GM12878 (cell line): ENCODE measurements at regions not wholly inside any gene's neighbourhood (a gene's known extent, or its start where the extent isn't known, plus 50 kb on each side); places are given as distances from the start of the nearest gene placed in this dataset.

Experiments
- ATAC-seq: fragments of 200-7000 bp; cut with Tn5 transposase; 3 replicates; pipeline ENCODE4 v1.9.1; 2020; ENCODE audit warnings: mild to moderate bottlenecking, moderate library complexity
- BruUV-seq: library from RNA; stranded (reverse); fragments of 400-500 nt; replicated peaks from 2 replicates; lab custom pipeline; 2021; lab: Mats Ljungman, UMichigan
- CTCF ChIA-PET: fragments of 300-600 bp; sonication (Branson Sonifier 250); formaldehyde crosslinking; extraction: SDS; loops from one replicate; lab custom pipeline; 2021; ENCODE audit warnings: inconsistent platforms; lab: Yijun Ruan, JAX
- POLR2A ChIA-PET: fragments of 350-600 bp; formaldehyde crosslinking; extraction: SDS; loops from one replicate; lab custom pipeline; 2021; ENCODE audit warnings: inconsistent platforms; lab: Charles Lee
- RAD21 ChIA-PET: fragments of 300-600 bp; sonication (Branson Sonifier 250); formaldehyde crosslinking; loops from one replicate; lab custom pipeline; 2023; ENCODE audit warnings: antibody characterized with exemption; ENCODE audit not compliant: unreplicated experiment; lab: Charles Lee
- SMC1A ChIA-PET: fragments of 300-600 bp; sonication (Branson Sonifier 250); formaldehyde crosslinking; loops from one replicate; lab custom pipeline; 2023; ENCODE audit not compliant: unreplicated experiment, uncharacterized antibody; lab: Charles Lee
- DNase-seq: peaks from one replicate; pipeline ENCODE4 v3.0.0-alpha.2; 2011; ENCODE audit warnings: low read depth, low spot score
- FAIRE-seq: peaks from 3 replicates; lab custom pipeline; 2011; peaks lifted over from hg19 to GRCh38; lab: Jason Lieb, UNC
- H2AFZ ChIP-seq: 2 replicates; pipeline ENCODE4 v1.6.0; 2011; ENCODE audit warnings: low read depth, low read length, control low read depth; ENCODE audit not compliant: control insufficient read depth
- H3K27ac ChIP-seq: 2 replicates; pipeline ENCODE4 v1.5.1; 2011; ENCODE audit warnings: control low read depth; ENCODE audit not compliant: control insufficient read depth, insufficient read depth
- H3K27me3 ChIP-seq, 2 experiments: replicated peaks in 1 of 2; 2 replicates each; pipeline versions ENCODE4 v1.6.0 to v1.6.1; 2011; ENCODE audit warnings: low read length in 1 of 2; ENCODE audit not compliant: control insufficient read depth in 2 of 2, insufficient read depth in 2 of 2
- H3K36me3 ChIP-seq, 2 experiments: 2 replicates each; pipeline ENCODE4 v1.5.1; 2011; ENCODE audit warnings: low read length in 1 of 2; ENCODE audit not compliant: control insufficient read depth in 2 of 2, insufficient read depth in 2 of 2
- H3K4me1 ChIP-seq: 2 replicates; pipeline ENCODE4 v1.6.1; 2011; ENCODE audit warnings: mild to moderate bottlenecking, low read length, moderate library complexity, mixed read lengths; ENCODE audit not compliant: control insufficient read depth, insufficient read depth
- H3K4me2 ChIP-seq: 2 replicates; pipeline ENCODE4 v1.6.0; 2011; ENCODE audit warnings: control low read depth; ENCODE audit not compliant: control insufficient read depth, insufficient read depth
- H3K4me3 ChIP-seq: fragments of 200-600 bp; sonication (generic); 2 replicates; pipeline ENCODE4 v1.5.1; 2016
- H3K79me2 ChIP-seq: 2 replicates; pipeline ENCODE4 v1.6.0; 2011; ENCODE audit warnings: low read length; ENCODE audit not compliant: control insufficient read depth, insufficient read depth
- H3K9ac ChIP-seq: 2 replicates; pipeline ENCODE4 v1.8.0; 2011; ENCODE audit warnings: low read length, control low read depth, mixed read lengths; ENCODE audit not compliant: control insufficient read depth, insufficient read depth
- H3K9me3 ChIP-seq: replicated peaks from 3 replicates; pipeline ENCODE4 v1.5.1; 2011; ENCODE audit warnings: mild to moderate bottlenecking, low read length; ENCODE audit not compliant: control insufficient read depth, insufficient read depth
- H4K20me1 ChIP-seq: 2 replicates; pipeline ENCODE4 v1.6.0; 2011; ENCODE audit not compliant: control insufficient read depth, insufficient read depth
- BMI1 ChIP-seq: fragments of 450-650 bp; IDR thresholded peaks from 2 replicates; pipeline ENCODE4 v1.6.1; 2016; ENCODE audit warnings: mild to moderate bottlenecking, moderate library complexity, borderline replicate concordance
- KAT2A ChIP-seq: conservative IDR thresholded peaks from 2 replicates; pipeline ENCODE4 v1.6.1; 2011; ENCODE audit warnings: low read depth, low read length; ENCODE audit not compliant: control insufficient read depth
- MXI1 ChIP-seq: fragments of 150-350 bp; IDR thresholded peaks from 2 replicates; pipeline ENCODE4 v1.6.1; 2011; ENCODE audit warnings: low read depth, mild to moderate bottlenecking, inconsistent platforms, low read length, improper control_type of control experiment
- SP1 ChIP-seq: IDR thresholded peaks from one replicate; pipeline ENCODE4 v1.6.1; 2011; ENCODE audit warnings: low read depth, low read length
- ZNF24 ChIP-seq: fragments of 450-650 bp; IDR thresholded peaks from 2 replicates; pipeline ENCODE4 v1.6.1; 2017; ENCODE audit warnings: antibody characterized with exemption, mild to moderate bottlenecking
- WGBS: methylation state at CpG from one replicate; pipeline ENCODE4 v1.1.6; 2016; ENCODE audit warnings: low lambda C conversion rate; ENCODE audit not compliant: insufficient replicate concordance, insufficient coverage; ENCODE audit errors: missing lambda C conversion rate; 5-methylcytosine and 5-hydroxymethylcytosine counted together
- in situ Hi-C: fragments of 300-500 bp; cut with MboI; formaldehyde crosslinking; loops from 9 replicates; pipeline ENCODE4 v1.14.3; 2018; ENCODE audit warnings: mixed read lengths
- intact Hi-C: fragments of 100-400 bp; cut with micrococcal nuclease; formaldehyde crosslinking; loops from one replicate; pipeline ENCODE4 v1.14.2; 2022; ENCODE audit not compliant: unreplicated experiment
- TF ChIP-seq, protein P1 (sequence below): IDR thresholded peaks from 2 replicates; pipeline ENCODE4 v1.6.1; 2011; ENCODE audit warnings: low read depth, low read length, improper control_type of control experiment, borderline replicate concordance
- TF ChIP-seq, protein P2 (sequence below): fragments of 150-350 bp; IDR thresholded peaks from 2 replicates; pipeline ENCODE4 v1.6.1; 2016; ENCODE audit warnings: low read depth, low read length

DNA sequence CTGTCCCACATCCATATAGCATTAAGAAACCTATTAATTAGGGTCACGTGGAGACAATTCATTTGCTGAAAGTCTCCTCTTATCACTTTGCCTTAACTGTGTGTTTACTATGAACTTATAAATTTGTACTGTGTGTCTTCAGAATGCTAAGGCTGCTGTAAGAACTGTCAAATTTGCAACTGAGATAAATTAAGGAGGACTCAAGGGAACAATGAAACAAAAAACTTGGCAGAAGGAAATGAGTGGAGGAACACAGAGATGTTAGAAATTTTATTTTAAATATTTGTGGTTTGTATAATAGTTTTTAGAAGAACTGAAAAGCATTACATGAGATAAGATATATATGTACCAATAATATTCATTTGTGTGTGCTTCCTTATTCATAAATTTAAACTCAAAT lies 1005.3 kb upstream of the SORCS1 start:
- H3K36me3 ChIP-seq: no peaks in the 10 kb centered on the region
- in situ Hi-C loops: no loop called here
- TF ChIP-seq, protein P1, sequence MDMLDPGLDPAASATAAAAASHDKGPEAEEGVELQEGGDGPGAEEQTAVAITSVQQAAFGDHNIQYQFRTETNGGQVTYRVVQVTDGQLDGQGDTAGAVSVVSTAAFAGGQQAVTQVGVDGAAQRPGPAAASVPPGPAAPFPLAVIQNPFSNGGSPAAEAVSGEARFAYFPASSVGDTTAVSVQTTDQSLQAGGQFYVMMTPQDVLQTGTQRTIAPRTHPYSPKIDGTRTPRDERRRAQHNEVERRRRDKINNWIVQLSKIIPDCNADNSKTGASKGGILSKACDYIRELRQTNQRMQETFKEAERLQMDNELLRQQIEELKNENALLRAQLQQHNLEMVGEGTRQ: no peak
- TF ChIP-seq MXI1: no peak
- no peak for TF ChIP-seq KAT2A
- TF ChIP-seq, protein P2, sequence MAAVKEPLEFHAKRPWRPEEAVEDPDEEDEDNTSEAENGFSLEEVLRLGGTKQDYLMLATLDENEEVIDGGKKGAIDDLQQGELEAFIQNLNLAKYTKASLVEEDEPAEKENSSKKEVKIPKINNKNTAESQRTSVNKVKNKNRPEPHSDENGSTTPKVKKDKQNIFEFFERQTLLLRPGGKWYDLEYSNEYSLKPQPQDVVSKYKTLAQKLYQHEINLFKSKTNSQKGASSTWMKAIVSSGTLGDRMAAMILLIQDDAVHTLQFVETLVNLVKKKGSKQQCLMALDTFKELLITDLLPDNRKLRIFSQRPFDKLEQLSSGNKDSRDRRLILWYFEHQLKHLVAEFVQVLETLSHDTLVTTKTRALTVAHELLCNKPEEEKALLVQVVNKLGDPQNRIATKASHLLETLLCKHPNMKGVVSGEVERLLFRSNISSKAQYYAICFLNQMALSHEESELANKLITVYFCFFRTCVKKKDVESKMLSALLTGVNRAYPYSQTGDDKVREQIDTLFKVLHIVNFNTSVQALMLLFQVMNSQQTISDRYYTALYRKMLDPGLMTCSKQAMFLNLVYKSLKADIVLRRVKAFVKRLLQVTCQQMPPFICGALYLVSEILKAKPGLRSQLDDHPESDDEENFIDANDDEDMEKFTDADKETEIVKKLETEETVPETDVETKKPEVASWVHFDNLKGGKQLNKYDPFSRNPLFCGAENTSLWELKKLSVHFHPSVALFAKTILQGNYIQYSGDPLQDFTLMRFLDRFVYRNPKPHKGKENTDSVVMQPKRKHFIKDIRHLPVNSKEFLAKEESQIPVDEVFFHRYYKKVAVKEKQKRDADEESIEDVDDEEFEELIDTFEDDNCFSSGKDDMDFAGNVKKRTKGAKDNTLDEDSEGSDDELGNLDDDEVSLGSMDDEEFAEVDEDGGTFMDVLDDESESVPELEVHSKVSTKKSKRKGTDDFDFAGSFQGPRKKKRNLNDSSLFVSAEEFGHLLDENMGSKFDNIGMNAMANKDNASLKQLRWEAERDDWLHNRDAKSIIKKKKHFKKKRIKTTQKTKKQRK: no peak
- TF ChIP-seq ZNF24: no peak
- no peak for TF ChIP-seq SP1
- TF ChIP-seq BMI1: no peak
- no peak overlapping the region for H3K9ac ChIP-seq
- ATAC-seq: no peak
- no TSS peak for BruUV-seq
- no peak overlapping the region for H3K4me3 ChIP-seq
- H3K27me3 ChIP-seq: no peaks in the 10 kb centered on the region
- H3K27ac ChIP-seq: no peak overlapping the region
- no peaks in the 10 kb centered on the region for H3K79me2 ChIP-seq
- no peaks in the 10 kb centered on the region for H3K4me1 ChIP-seq
- WGBS: 0% methylated on average over 1 of the region's 1 CpG
- ChIA-PET SMC1A (no interaction called here), RAD21 (interaction anchor here (1.6 kb wide), 1 partner anchor 35 kb away, joined by 6 read pairs; no protein-coding TSS in a partner anchor), POLR2A (interaction anchor here (0.6 kb wide), 1 partner anchor 34 kb away, joined by 3 read pairs; no protein-coding TSS in a partner anchor), CTCF (interaction anchor here (1.5 kb wide), 1 partner anchor 11 kb away, joined by 3 read pairs; no protein-coding TSS in a partner anchor)
- FAIRE-seq: no peak
- no peak for DNase-seq
- intact Hi-C loops: no loop called here
- H3K9me3 ChIP-seq: no peaks in the 10 kb centered on the region
- no peaks in the 10 kb centered on the region for H4K20me1 ChIP-seq
- H3K4me2 ChIP-seq: no peak overlapping the region
- no peak overlapping the region for H2AFZ ChIP-seq
